NCI-H146 (cell line): ENCODE measurements at regions not wholly inside any gene's neighbourhood (a gene's known extent, or its start where the extent isn't known, plus 50 kb on each side); places are given as distances from the start of the nearest gene placed in this dataset.

Experiments used
- DNase-seq: peaks from one replicate; lab custom pipeline; 2025; lab: John Stamatoyannopoulos, UW

DNA sequence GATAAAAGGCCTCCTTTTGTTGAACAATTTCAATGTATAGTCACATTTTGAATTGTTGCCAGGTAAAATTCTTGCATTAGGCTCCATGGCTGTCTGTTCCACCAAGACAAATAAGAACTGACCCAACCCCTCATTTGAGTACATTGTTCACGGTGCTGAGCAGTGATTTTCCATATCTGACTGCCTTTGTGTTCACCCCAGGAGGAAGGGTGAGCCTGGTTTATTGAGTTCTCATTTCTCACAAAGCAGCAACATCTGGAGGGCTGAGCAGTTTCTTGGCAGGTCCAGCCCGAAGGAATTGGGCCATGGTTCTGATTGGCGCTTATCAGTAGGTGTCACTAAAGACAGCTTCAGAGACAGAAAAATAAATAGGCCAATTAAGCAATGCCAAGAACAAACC, 149.1 kb downstream of the BMP4 start:
- no peak for DNase-seq

DNA sequence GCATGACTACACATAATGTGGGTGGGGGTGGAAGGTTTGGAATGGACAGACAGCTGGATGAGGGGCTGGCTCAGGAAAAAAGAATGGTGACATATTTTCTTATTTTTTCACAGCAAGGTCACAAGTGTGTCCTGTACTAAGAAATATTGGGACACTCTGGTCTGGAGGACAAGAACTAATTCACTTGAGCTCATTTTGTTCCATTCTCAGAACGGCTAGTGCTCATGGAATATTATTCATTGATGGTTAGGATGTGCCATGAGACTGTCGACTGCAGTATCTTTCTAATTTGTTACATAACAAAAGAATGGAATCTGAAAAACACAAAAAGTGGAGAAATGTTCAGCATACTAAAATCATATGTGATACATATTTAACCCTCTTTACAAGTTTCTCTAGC, 149.5 kb downstream of the BMP4 start:
- no peak for DNase-seq

DNA sequence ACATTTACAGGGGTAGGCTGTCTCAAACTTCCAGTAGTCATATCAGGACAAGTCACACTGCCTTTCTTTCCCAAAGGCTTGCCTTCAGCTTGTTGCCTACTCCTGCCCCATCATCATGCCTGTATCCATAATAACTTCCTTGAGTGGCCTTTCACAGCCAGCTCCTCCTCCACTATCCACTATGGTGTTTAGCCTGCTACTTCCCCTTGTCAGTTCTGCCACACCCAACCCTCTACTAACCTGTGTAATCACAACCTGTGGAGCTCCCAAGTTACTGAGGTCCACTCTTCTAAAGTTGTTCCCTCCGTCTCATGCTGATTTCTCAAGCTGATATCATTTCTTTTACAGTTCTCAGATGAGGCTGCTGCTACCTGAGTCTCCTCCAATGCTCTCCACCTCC, 159.9 kb downstream of the BMP4 start:
- DNase-seq, result no peak

- no peak for DNase-seq
These were observed 162.7 kb downstream of the BMP4 start for GRCh38 chr14:53793790-53794505.

DNA sequence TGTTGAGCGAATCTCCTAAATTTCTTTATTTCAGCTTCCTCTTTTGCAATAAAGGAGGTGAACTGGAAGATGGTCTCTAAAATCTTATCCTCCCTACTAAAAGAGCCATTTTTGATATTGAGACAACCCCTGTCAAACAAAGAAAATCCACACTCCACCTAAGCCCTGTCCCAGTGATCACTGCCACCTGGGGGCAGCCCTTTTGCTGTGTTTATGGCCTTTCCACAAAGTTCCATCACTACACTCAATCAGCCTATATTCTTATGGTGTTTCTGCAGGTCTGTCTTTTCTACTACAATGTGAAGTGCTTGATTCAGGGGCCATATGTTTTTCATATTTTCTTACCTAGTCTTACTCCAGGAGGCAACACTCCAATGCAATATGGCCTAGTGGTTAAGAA, 163.7 kb downstream of the BMP4 start:
- DNase-seq, result no peak

GRCh38 chr14:53790731-53791500, 165.7 kb downstream of the BMP4 start:
- DNase-seq, result no peak

- DNase-seq, result no peak
These were observed 168.1 kb downstream of the BMP4 start for GRCh38 chr14:53788566-53788965.

GRCh38 chr14:53786045-53786444, 170.6 kb downstream of the BMP4 start:
- DNase-seq, result no peak

DNA sequence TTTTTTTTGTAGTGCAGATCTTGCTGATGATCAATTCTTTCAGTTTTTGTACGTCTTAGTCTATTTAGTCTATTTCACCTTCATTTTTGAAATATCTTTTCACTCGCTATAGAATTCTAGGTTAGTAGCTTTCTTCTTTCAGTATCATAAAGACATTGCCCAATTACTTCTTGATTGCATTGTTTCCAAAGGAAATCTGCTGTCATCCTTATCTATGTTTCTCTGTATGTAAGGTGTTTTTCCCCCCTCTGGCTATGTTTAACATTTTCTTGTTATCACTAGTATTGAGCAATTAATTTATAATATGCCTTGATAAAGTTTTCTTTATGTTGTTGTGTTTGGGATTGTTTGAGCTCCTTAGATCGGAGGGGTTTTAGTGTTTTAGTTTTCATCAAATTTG, 171.9 kb downstream of the BMP4 start:
- DNase-seq, result no peak

- no peak for DNase-seq
These were observed 173.4 kb downstream of the BMP4 start for GRCh38 chr14:53783256-53783655.

GRCh38 chr14:53780051-53780555, 176.5 kb downstream of the BMP4 start:
- DNase-seq, result no peak

DNA sequence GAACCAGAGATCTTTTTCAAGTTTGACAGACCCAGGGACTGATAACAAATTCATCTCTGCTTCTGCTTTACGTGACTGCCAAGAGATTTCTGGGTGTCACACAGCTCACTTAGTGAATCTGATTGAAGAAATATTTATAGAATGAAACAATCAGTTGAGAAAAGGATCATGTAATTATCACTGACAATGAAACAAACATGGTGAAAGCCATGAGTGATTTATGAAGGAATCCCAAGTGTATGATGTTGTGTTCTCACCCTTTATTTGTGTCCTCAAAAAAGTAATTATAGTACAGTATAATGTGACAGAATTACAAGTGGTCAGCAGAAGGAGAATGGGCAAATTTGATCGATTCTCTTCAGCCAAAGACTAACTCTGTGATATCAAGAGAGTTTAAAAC, 177.3 kb downstream of the BMP4 start:
- no peak for DNase-seq

- DNase-seq, result no peak
These were observed 178.4 kb downstream of the BMP4 start for GRCh38 chr14:53778263-53778662.

DNA sequence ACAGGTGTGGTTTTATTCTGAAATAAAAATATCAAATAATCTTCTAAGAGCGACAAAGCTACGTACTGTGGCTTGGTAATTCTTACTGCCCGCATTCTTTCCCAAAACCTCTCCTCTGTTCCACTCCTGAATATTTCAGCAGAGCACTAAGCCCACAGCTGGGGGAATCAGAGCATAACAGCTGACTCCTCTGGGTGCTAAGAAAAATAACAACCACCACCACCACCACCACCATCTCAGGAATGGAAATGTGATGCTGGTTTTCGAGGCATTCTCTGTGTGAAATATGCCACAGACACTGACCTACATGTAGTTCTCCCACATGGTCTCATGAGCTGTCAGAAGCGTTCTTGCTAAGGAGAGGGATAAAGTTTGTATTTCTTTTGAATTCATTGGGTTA, 183.7 kb downstream of the BMP4 start:
- DNase-seq, result no peak

DNA sequence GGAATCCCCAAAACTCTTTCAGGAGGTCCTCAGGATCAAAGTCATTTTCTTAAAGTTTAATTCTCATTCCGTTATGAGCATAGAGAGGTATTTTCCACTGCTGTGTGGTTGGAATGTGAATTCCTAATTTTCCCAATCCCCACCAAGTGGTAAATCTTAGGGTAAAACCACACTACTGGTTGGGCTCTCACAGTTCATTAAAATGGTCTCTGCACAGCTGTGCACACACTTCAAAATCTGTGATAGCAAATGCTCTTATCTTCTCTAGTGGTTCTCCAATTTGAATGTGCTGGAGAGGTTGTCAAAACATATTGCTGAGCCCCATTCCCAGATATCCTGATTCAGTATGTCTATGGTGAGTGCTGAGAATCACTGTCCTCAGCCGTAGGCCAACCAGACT, 189.1 kb downstream of the BMP4 start:
- DNase-seq, result no peak

DNA sequence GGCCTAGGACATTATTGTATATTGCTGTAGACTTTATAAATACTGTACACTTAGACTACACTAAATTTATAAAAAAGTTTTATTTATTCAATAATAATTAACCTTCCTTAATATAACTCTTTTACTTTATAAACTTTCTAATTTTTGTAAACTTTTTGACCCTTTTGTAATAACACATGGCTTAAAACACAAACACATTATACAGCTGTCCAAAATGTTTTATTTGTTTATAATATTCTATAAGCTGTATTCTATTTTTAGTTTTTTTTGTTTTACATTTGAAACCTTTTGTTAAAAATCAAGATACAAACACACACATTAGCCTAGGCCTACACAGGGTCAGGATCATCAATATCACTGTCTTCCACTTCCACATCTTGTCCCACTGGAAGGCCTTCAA, 190.0 kb downstream of the BMP4 start:
- no peak for DNase-seq

- no peak for DNase-seq
These were observed 190.5 kb downstream of the BMP4 start for GRCh38 chr14:53766106-53766505.

DNA sequence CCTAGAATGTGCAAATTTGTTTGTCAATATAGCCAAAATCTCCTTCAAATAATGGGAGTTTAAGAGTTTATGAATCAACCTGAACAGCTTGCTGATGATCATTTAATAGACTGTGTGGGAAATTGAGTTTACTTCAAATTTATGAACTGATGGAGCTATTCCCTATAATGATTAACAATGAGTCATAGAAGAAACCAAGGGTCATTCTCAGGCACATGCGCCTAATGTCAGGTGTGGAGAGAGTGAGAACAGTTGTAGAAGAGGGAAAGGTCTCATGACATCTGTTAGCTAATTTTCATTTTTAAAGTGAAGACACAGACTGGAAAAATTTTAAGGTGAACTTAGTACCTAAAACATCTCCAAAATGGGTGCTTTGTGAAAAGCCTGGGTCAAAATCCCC, 191.8 kb downstream of the BMP4 start:
- DNase-seq, result no peak

DNA sequence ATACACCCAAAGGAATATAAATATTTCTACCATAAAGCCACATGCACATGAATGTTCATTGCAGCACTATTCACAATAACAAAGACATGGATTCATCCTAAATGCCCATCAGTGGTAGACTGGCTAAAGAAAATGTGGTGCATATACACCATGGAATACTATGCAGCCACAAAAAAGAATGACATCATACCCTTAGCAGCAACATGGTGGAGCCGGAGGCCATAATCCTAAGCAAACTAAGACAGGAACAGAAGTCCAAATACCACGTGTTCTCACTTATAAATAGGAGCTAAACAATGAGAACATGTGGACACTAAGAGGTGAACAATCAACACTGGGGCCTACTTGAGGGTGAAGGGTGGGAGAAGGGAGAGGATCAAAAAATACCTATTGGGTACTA, 198.5 kb downstream of the BMP4 start:
- no peak for DNase-seq

- DNase-seq, result no peak
These were observed 198.9 kb downstream of the BMP4 start for GRCh38 chr14:53757732-53758131.

GRCh38 chr14:53751650-53752049, 205.0 kb downstream of the BMP4 start:
- DNase-seq, result no peak

GRCh38 chr14:53748691-53749090, 207.9 kb downstream of the BMP4 start:
- no peak for DNase-seq

GRCh38 chr14:53744857-53745256, 211.8 kb downstream of the BMP4 start:
- DNase-seq, result no peak

DNA sequence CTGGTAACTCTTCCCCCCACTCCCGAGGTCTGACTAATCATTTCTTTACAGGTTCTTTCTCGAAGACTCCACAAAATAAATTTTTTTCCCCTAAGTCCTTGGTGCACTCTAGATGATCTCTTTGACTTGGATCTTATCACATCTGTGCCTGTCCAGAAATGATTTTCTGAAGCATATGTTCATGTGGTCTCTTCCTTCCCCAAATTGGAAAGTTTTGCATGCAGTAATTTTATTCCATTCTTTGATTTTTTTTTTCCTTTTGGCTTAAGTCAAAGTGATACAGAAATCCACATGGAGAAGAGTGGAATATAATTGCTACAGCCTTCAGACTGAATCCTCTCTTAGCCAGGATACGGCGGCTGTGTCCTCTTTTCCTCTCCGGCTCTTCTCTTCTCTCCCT, 213.3 kb downstream of the BMP4 start:
- no peak for DNase-seq
